C4-2B (cell line): ENCODE measurements at regions not wholly inside any gene's neighbourhood (a gene's known extent, or its start where the extent isn't known, plus 50 kb on each side); places are given as distances from the start of the nearest gene placed in this dataset.

Source experiments
- ZFX ChIP-seq: fragments of 450-650 bp; IDR thresholded peaks from 2 replicates; pipeline ENCODE4 v1.6.1; 2017
- TF ChIP-seq, protein P1 (sequence below): fragments of 450-650 bp; conservative IDR thresholded peaks from 2 replicates; pipeline ENCODE4 v1.5.1; 2017; ENCODE audit warnings: mild to moderate bottlenecking

DNA sequence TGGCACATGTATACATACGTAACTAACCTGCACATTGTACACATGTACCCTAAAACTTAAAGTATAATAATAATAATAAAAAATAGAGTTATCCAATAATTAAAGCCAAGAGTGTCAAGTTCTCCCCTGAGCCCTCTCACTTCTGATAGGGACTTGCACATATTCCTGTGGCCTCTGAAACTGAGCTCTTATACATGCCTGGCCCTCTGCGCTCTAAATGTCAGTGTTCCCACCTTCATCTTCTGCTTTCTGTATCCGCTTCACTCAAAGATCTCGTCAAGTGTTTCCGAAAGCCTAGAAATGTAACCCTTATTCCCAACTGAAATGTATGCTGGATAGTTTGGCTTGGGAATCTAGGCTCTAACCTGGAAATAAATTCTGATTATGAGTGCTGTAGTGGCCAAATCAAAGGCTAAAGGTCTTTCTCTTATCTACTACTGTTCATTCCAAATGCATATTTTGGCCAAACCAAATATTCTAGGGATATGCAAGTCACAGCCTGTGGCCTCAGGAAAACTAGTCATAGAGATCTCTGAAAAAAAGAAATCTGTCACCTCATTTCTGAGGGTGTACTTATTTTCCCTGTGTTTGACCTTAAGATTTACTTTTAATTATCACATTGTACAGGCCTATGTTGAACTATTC is 99.5 kb upstream of the LYPLAL1 start:
- TF ChIP-seq, protein P1, sequence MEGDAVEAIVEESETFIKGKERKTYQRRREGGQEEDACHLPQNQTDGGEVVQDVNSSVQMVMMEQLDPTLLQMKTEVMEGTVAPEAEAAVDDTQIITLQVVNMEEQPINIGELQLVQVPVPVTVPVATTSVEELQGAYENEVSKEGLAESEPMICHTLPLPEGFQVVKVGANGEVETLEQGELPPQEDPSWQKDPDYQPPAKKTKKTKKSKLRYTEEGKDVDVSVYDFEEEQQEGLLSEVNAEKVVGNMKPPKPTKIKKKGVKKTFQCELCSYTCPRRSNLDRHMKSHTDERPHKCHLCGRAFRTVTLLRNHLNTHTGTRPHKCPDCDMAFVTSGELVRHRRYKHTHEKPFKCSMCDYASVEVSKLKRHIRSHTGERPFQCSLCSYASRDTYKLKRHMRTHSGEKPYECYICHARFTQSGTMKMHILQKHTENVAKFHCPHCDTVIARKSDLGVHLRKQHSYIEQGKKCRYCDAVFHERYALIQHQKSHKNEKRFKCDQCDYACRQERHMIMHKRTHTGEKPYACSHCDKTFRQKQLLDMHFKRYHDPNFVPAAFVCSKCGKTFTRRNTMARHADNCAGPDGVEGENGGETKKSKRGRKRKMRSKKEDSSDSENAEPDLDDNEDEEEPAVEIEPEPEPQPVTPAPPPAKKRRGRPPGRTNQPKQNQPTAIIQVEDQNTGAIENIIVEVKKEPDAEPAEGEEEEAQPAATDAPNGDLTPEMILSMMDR, result no peak
- no peak for TF ChIP-seq ZFX
